GM18507 (cell line): ENCODE measurements at regions not wholly inside any gene's neighbourhood (a gene's known extent, or its start where the extent isn't known, plus 50 kb on each side); places are given as distances from the start of the nearest gene placed in this dataset.
"Not testable (repeated sequence)": the region's sequence is repeated elsewhere in the genome, so short reads cannot be mapped to it uniquely, and the experiment has no call there.

Experiments
- DNase-seq: peaks from one replicate; pipeline ENCODE4 v3.0.0; 2011; ENCODE audit warnings: low read depth; ENCODE audit not compliant: insufficient read length; ENCODE audit errors: extremely low spot score
- FAIRE-seq: peaks from 2 replicates; lab custom pipeline; 2011; peaks lifted over from hg19 to GRCh38; lab: Jason Lieb, UNC

DNA sequence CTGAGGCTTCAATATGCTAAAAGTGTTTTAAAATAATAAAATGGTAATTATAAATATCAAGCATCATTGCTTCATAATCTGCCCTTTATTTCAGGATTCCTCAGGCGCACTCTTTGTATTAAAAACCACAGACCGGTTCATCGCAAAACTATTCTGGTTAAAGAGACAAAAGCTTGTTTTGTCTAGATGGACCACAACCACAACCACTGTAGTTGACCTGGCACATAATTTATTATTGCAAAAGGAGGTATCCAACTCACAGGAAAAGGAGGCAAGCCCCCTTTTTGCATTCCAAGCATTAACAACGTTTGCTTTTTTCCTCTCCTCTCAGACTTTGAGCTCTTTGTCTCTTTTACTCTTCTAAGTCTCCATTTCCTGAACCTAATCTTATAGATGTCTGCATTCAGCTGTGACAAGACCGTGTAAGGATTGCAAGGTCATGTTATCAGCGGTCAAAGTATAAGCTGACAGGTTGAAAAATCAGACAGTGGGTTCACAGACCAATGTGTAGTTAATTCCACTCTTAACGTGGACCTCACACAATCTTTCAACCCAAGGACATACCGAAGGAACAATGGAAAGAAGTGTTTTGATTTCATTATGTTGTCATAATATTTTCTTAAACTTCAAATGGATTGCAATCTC is 1057.6 kb downstream of the GALC start:
- FAIRE-seq: no peak

DNA sequence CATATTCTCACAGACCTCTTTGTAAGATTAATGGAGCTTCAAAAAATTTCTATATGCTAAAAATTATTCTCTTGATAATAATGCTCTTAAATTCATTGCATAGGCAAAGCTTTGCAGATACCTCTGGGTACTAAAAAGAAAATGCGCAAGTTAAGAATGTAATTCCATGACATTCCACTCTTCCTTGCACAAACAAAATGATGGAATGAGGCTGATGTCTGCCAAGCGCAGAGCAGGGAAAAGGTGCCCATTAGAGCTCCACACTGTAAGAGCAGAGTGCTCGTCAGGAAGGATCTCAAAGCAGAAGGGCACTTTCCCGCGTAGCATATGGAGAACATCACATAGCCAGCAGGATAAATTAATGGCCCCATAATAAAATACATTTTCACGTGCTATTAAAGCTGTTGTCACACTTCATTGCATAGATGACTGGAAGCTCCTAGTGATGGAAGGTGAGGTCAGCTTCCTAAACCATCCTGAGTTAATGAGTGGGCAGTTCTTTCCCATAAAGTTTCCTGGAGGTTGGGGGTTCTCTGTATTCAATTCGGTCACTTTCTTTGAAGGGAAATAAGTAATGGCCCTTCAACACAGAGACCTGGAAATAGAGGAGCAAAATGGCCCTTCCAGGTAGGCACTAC is 1058.9 kb downstream of the GALC start:
- no peak for DNase-seq
- FAIRE-seq: no peak

More for the DNA sequence above, 1057.6 kb downstream of the GALC start:
- DNase-seq: no peak

DNA sequence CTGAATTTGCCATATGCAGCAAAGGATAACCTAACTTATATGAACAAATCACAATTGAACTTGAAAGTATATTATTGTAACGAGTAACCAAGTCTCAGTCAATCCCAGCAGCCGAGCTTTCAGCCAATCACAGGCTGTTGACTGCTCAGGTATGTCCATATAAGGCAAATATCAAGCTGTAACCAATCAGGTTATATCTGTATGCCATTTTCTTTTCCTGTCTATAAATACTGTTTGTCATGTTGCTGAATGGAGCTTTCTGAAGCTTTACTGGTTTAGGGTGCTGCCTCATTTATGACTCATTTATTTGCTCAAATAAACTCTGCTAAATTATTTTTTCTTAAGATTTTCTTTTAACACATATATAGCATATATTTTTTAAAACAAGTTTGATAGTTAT is 1059.5 kb downstream of the GALC start:
- DNase-seq: no peak

DNA sequence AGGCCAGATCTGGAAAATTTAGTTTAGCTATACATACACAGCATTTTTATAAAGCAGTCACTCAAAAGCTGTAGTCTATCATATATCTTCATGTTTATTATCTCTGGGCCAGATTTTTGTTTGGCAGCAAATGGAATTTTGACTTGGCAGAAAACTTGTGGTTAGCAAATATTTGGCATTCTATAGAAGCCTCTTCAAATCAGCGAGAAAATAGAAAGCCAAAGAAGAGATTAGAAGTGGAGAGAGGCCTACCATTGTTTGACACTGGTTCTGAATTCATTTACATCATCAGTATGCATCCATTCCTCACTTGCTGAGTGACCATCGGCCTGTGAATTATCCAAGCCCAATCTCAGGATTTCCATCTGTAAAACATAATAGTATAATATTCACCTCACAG is 1077.6 kb downstream of the GALC start:
- FAIRE-seq: no peak
- no peak for DNase-seq

More for the DNA sequence above, 1059.5 kb downstream of the GALC start:
- FAIRE-seq: no peak

DNA sequence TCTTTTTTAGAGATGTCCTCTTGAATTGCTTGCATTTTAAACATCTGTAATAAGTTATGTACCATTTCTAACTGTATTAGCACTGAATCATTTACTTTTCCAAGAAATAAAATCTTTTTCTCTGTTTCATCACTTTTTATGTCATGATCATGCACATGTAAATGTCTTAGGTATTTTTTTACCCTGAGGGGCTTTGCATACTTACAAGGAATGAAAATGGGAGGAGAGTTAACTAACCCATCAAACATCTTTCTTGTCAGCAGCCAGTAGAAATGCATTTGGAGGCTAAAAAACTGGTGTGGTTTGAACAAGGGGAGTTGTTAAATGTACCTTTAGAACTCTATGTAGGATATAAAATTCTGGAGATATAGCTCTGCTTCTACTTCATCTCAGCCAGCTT is 1080.3 kb downstream of the GALC start:
- no peak for FAIRE-seq
- DNase-seq: no peak

DNA sequence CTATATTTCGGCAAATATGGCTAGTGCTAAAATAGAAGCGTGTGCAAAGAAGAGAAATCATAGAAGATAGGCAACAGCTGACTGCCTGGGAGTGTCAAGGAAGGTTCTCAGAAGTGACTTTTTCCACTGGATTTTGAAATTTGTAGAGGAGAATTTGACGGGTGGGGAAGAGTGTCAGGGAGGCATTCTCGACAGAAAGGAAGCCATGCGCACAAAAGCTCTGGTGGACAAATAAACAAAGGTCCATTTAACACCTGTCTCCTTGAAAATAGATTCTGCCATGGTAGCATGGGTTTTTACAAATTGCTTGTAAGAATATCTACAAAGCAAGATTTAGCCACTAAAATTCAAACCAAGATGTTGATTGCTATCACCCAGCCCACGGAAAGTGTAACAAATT is 1081.5 kb downstream of the GALC start:
- no peak for FAIRE-seq
- DNase-seq: no peak

DNA sequence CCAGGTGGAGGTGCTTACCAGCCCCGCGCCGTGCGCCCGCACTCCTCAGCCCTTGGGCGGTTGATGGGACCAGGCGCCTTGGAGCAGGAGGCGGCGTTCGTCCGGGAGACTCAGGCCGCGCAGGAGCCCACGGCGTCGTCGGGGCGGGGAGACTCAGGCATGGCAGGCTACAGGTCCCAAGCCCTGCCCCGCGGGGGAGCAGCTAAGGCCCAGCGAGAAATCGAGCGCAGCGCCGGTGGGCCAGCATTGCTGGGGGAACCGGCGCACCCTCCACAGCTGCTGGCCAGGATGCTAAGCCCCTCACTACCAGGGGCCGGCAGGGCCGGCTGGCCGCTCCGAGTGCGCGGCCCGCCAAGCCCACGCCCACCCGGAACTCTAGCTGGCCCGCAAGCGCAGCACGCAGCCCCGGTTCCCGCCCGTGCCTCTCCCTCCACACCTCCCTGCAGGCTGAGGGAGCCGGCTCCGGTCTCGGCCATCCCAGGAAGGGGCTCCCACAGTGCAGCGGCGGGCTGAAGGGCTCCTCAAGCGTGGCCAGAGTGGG is 1087.5 kb downstream of the GALC start:
- not testable (repeated sequence) for FAIRE-seq, DNase-seq

DNA sequence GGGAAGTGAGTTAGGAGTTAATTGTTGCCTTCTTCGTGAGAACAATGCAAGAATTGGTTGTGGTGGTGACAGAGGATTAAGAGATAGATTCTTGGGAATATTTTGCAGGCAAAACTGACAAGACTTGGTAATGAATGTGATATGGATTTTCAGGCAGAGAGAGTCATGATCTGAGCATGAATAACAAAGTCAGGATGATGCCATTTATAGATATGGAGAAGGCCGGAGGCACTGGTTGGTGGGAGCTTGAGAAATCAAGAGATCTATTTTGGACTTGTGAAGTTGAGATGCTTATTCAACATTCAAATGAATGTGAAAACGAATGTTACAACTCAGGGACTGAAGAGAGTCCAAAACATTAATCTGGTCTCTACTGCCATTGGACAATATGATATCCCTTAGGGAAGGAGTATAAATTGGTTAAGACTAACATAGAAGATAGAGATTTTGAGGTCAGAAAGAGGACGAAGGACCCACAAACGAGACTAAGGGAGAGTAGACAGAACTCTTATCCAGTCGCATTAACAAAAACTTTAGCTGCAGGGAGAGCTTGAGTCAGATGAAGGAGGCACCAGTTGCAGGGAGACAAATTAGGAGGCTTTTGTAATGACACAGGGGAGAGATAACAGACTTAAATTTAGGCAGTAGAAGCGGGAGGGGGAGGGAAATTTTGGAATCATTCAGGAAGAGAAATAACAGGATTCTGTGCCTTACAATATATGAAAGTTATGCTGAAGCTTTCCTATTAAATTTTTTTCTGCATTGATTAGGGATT is 1090.6 kb downstream of the GALC start:
- FAIRE-seq (no peak), DNase-seq (no peak)

DNA sequence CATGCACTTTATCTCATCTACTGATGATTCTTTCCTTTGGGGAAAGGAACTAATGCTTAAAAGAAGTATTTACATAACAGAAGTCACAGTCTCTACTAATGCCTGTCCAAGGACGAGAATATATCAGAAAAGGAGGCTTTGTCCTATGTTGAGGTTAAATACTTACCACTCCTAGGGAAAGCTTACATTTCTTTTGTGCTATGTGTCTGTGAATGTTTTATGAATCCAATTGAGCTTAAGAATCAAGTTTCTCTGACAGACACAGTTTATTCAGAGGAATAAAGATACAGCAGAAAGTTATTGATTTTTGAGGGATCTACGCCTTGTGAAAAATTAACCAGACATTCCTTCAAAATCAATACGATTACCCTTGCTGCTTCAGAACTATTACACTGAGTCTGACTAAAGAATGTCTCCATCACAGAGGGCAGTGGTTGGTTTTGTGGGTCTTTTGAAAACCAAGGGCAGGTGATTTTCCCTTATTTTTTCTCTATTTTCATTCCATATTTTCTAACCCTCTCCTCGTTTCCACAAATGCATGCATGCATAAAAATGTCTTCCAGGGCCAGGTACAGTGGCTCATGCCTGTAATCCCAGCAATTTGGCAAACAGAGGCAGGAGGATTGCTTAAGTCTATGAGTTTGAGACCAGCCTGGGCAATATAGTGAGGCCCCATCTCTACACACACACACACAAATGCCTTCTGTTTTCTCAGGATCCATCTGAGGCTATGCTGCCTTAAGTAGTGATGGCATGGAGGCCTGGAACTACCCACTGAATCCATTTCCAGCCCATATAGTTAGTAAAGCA is 1095.1 kb downstream of the GALC start:
- no peak for FAIRE-seq

DNA sequence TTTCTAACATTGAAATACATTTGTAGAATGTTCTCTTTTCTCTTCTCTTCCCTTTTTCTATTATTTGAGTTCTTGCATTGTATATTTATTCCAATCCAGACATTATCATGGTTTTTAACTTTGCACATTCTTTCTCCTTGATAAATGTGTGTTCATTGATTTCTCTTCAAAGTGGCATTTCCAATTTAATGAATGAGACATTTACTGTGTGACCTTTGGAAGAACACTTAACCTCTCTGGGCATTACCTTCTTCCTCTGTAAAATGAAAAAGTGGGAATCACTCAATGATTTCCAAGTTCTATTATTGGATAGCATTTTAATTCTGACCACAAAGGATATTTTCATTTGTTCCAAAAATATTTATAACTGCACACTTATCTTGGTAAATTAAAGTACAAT is 1095.8 kb downstream of the GALC start:
- DNase-seq (no peak), FAIRE-seq (no peak)

More for the DNA sequence above, 1095.1 kb downstream of the GALC start:
- no peak for DNase-seq

DNA sequence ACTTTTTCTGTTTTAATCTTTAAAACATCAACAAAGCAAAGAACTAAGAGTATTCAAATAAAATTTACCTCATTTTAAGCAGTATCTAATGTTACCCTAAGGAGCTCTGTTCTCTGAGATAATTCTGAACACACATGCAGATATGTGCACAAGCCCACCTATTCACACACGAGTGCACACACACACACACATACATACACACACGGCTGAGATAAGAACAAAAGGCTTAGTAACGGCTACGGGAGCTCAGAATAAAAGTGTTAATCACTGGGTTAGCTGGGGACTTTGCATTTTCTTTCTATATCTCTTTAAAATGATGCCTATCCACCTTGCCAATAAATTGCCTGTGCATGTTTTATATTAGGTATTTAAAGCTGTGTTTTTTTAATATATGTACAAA is 1096.3 kb downstream of the GALC start:
- FAIRE-seq: no peak
- no peak for DNase-seq

DNA sequence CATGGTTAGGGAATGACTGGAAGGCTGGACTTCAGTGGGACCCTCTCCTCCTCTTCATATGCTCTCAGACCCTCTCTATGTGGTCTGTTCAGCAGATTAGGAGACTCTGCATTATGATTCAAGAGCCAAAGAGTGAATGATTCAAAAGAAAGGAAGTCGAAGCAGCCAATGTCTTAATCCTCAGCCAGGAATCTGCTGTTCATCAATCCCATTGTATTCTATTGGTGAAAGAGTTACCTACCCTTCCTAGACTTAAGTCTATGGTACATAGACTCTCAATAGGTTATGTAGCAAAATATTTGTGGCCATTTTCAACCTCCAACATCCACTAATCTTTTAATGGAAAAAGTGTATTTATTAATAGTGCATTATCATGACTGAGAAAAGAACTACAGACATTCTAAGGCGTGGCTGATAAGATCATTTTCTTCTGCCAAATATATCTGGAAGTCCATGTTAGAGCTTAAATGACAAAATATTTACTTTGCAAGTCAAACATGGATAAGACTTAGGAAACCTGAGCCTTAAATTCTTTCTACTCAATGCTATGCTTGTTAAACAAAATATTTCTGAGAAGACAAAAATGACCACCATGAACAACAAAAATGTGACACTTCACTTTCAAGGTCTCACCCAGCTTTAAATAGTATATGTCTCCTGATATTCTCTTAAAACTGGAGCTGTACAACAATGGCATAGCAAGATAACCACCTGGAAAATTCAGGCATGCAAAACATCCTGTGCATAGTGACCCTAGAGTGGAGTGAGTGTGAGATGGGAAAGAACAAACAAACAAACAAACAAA is 1100.6 kb downstream of the GALC start:
- FAIRE-seq (no peak), DNase-seq (no peak)

DNA sequence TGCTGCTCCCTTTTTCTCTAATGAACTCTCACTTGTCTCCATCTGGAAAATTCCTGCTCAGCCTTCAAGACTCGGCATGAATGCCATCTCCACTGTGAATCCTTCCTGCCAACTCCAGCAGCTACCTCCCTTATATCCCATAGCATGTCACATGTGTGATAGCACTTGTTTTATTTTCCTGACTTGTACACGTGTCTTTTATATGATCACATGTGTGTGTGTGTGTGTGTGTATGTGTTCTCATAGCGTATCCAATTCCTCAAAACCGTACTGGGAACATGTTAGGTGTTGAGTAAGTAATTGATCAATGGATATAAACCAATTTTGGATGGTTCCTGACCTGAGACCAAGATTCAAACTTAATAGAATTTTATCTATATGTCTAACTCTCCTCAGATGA is 1107.7 kb downstream of the GALC start:
- DNase-seq (no peak), FAIRE-seq (no peak)

DNA sequence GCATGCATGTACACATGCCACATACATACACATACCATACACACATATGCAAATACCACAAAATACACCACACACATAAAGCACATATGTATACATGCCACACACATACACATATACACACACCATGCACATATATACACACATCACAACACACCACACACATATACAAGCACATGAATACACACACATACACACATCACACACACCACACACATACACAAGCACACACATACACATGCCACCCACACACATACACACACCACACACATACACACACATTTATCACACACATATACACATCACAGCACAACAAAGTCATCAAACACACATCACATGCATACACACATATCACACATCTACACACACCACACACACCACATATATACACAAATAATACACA is 1108.5 kb downstream of the GALC start:
- FAIRE-seq (no peak), DNase-seq (no peak)

DNA sequence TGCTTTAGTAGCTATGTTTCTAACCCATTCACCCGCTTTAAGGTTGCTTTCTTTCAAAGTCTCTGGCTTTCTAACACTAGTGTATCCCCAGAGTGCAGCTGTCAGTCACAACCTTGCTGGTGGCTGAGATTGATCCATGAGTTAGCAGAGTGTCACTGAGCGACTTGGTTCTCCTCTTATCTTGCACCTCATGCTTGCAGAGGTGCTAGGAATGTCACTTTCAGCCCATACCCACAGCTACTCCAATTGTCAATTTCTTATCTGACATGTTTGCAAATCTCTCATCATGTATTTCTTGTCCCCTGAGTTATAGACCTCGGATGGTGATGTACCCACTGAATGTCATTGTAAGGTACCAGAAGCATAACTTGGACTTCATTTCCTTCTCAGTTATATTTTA is 1110.2 kb downstream of the GALC start:
- FAIRE-seq: no peak

DNA sequence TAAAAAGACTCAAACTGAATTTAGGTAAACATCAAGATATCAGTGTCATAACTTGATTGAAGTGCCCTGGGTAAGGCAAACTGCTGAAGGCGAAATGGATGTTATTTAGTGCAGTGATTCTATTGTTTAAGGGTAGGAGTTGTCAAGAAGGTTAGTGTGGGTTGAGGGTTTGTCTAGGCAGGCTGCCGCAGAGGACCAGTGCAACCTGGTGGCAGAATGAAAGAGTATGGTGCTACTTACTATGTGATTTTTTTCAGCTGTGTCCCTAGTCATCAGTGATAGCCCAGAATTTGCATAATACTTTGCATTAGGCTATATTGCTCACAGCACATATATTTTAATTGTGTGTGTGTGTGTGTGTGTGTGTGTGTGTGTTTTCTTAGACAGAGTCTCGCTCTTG is 1127.0 kb downstream of the GALC start:
- no peak for FAIRE-seq
- DNase-seq: no peak

More for the DNA sequence above, 1110.2 kb downstream of the GALC start:
- no peak for DNase-seq

DNA sequence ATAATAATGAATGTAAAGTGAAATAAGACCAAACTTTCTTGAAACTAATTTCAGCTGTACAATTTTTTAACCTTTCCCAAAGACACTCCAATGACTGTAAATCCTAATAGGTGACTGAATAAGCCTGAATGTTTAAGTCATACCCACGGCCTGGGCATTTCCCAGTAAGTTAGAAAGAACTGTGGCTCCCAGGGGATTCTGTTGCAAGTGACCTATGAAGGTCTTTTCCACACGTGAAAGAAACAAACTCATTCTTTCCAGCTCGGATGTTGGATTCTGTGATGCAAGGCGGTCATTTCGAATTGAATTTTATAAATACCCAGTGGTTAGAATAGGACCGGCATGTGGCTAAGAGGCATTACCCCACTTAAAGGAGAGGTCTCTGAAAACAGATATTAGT is 1134.4 kb downstream of the GALC start:
- DNase-seq (no peak), FAIRE-seq (no peak)

DNA sequence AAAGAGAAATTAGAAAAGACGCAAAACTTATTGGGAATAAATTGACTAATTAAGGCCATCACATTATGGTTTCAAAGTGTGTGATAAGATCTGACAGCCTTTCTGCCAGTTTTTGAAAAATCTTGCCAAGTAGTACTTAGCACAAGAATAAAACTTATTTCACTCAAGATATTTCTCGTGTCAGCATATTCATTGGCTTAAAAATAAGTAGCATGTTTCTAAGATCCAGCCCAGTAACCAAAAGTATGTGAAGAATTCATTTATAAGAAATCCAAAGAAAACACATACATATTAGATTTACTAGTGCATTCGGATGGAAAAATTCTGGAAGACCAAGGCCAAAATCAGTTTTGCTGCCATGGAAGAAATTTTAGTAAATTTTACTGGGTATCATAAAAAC is 1135.0 kb downstream of the GALC start:
- FAIRE-seq (no peak), DNase-seq (no peak)

DNA sequence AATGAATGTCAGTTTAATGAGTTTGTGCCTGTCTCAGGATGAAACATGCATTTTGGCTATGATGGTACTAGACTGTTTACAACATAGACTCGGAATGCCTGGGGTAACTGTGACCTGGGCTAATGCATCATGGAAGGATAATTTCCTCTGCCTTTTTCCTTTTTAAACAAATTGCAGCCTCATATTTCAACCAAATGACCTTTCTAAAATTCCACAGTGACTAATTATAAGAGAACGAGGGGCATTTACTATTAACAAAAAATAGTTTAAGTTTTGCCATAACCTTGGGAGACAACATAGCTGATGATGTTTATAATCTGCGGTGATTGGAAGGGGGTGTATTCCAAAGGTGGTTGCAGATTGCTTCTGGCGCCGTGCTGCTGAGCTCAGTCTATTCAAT is 1140.5 kb downstream of the GALC start:
- no peak for DNase-seq
- no peak for FAIRE-seq
